ENCODE measurements at regions not wholly inside any gene's neighbourhood (a gene's known extent, or its start where the extent isn't known, plus 50 kb on each side); places are given as distances from the start of the nearest gene placed in this dataset.
"Not testable (repeated sequence)": the region's sequence is repeated elsewhere in the genome, so short reads cannot be mapped to it uniquely, and the experiment has no call there.

DNA sequence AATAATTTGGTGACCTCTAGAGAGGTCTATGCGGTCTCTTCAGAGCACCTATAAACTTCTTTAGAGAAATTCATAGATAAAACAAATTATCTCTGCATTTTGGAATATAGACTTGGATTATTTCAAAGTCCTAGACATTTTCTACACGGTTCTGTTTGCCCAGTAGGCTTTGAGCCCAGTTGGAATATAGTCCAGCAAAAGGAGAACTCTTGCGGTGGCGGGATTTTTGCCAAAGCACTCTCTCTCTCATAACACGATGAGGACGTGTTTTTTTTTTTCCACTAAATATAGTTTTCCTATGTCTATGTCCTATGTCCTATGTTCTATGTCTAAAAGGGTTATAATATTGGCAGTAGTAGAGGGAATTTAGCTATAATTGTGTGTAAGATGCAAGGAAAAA is 164.9 kb upstream of the AGR3 start:
- Histone ChIP-seq H3K27ac (ENCODE audit: low read depth, low read length) (no peak overlapping the region), H3K4me3 (ENCODE audit: insufficient read depth, low read depth, low read length) (no peak overlapping the region), H3K9me3 (ENCODE audit: insufficient read depth, low read depth, low read length) (no peaks in the 10 kb centered on the region), H3K27me3 (ENCODE audit: insufficient read depth, low read length) (no peaks in the 10 kb centered on the region), H3K79me2 (ENCODE audit: insufficient read depth, low read length) (no peaks in the 10 kb centered on the region), H3K36me3 (ENCODE audit: insufficient read depth, low read length) (no peaks in the 10 kb centered on the region), H4K20me1 (ENCODE audit: insufficient read depth, low read length) (no peaks in the 10 kb centered on the region), H3K4me2 (ENCODE audit: low read length) (no peak overlapping the region), H3K9ac (ENCODE audit: low read length) (no peak overlapping the region), H3K4me1 (ENCODE audit: insufficient read depth, low read length) (peaks cover 8% of the 10 kb centered on the region), H2AFZ (ENCODE audit: low read depth, low read length) (no peak overlapping the region)
- peaks cover 5% of the 10 kb centered on the region for H3K4me1 Mint-ChIP-seq (ENCODE audit: low read depth, unreplicated experiment)
- H3K27me3 Mint-ChIP-seq (ENCODE audit: low read depth, unreplicated experiment) = no peaks in the 10 kb centered on the region
- H3K27ac Mint-ChIP-seq (ENCODE audit: unreplicated experiment) = no peak overlapping the region
- DNase-seq (ENCODE audit: low read depth) (no peak), FAIRE-seq (no peak)
- H3K4me3 Mint-ChIP-seq (ENCODE audit: unreplicated experiment) = no peak overlapping the region
- peaks cover under 1% of the 10 kb centered on the region for H3K9me3 Mint-ChIP-seq (ENCODE audit: unreplicated experiment)
- H3K36me3 Mint-ChIP-seq (ENCODE audit: low read depth, unreplicated experiment) = peaks cover 2% of the 10 kb centered on the region
- TF ChIP-seq EZH2 (IDR thresholded peaks at IDR 0.05; ENCODE audit: insufficient read depth, low read length) (no peak), CTCF (IDR thresholded peaks at IDR 0.05; ENCODE audit: insufficient read depth, low read depth, low read length) (no peak)

DNA sequence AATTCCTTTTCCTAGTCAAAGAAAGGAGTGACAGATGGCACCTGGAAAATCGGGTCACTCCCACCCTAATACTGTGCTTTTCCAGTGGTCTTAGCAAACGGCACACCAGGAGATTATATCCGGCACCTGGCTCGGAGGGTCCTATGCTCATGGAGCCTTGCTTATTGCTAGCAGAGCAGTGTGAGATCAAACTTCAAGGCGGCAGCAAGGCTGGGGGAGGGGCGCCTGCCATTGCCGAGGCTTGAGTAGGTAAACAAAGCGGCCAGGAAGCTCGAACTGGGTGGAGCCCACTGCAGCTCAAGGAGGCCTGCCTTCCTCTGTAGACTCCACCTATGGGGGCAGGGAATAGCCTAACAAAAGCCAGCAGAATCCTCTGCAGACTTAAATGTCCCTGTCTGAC is 171.4 kb upstream of the AGR3 start:
- H3K9me3 ChIP-seq (ENCODE audit: insufficient read depth, low read depth, low read length); H3K36me3 Mint-ChIP-seq (ENCODE audit: low read depth, unreplicated experiment); H3K36me3 ChIP-seq (ENCODE audit: insufficient read depth, low read length); H3K4me2 ChIP-seq (ENCODE audit: low read length); FAIRE-seq; H3K27ac ChIP-seq (ENCODE audit: low read depth, low read length); H3K4me1 Mint-ChIP-seq (ENCODE audit: low read depth, unreplicated experiment); H3K4me3 Mint-ChIP-seq (ENCODE audit: unreplicated experiment); H3K27ac Mint-ChIP-seq (ENCODE audit: unreplicated experiment); H3K9ac ChIP-seq (ENCODE audit: low read length); H2AFZ ChIP-seq (ENCODE audit: low read depth, low read length); H4K20me1 ChIP-seq (ENCODE audit: insufficient read depth, low read length); H3K79me2 ChIP-seq (ENCODE audit: insufficient read depth, low read length); H3K4me1 ChIP-seq (ENCODE audit: insufficient read depth, low read length); H3K27me3 ChIP-seq (ENCODE audit: insufficient read depth, low read length); DNase-seq (ENCODE audit: low read depth); H3K4me3 ChIP-seq (ENCODE audit: insufficient read depth, low read depth, low read length); H3K27me3 Mint-ChIP-seq (ENCODE audit: low read depth, unreplicated experiment): not testable (repeated sequence)
- H3K9me3 Mint-ChIP-seq (ENCODE audit: unreplicated experiment) = peaks cover 12% of the 10 kb centered on the region

DNA sequence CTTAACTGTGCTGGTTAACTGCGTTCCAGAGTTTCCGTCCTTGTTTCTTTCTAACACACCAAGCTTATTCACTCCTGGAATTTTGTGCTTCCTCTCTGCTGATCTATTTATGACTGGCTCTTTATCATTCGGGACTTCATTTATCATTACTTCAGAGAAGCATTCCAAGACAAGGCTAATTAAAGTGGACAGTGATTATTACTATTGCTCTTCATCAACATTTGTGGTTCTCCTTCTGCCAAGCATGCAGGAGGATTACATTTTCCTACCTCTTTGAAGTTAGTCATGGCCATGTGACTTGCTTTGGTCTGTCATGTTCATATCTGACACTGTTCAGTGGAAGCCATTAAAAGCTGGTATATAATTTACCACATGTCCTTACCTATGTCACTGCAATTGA is 172.4 kb upstream of the AGR3 start:
- H3K27ac Mint-ChIP-seq (ENCODE audit: unreplicated experiment) = no peak overlapping the region
- H3K36me3 Mint-ChIP-seq (ENCODE audit: low read depth, unreplicated experiment) = no peaks in the 10 kb centered on the region
- no peaks in the 10 kb centered on the region for H3K4me1 Mint-ChIP-seq (ENCODE audit: low read depth, unreplicated experiment)
- peaks cover 12% of the 10 kb centered on the region for H3K9me3 Mint-ChIP-seq (ENCODE audit: unreplicated experiment)
- H3K27me3 Mint-ChIP-seq (ENCODE audit: low read depth, unreplicated experiment) = no peaks in the 10 kb centered on the region
- Histone ChIP-seq H3K27me3 (ENCODE audit: insufficient read depth, low read length) (no peaks in the 10 kb centered on the region), H3K79me2 (ENCODE audit: insufficient read depth, low read length) (no peaks in the 10 kb centered on the region), H3K36me3 (ENCODE audit: insufficient read depth, low read length) (no peaks in the 10 kb centered on the region), H3K4me1 (ENCODE audit: insufficient read depth, low read length) (no peaks in the 10 kb centered on the region), H3K4me3 (ENCODE audit: insufficient read depth, low read depth, low read length) (no peak overlapping the region), H3K4me2 (ENCODE audit: low read length) (no peak overlapping the region), H4K20me1 (ENCODE audit: insufficient read depth, low read length) (no peaks in the 10 kb centered on the region), H3K9ac (ENCODE audit: low read length) (no peak overlapping the region), H2AFZ (ENCODE audit: low read depth, low read length) (no peak overlapping the region), H3K27ac (ENCODE audit: low read depth, low read length) (no peak overlapping the region), H3K9me3 (ENCODE audit: insufficient read depth, low read depth, low read length) (no peaks in the 10 kb centered on the region)
- DNase-seq (ENCODE audit: low read depth) (peak; percentile 46), FAIRE-seq (no peak)
- no peak overlapping the region for H3K4me3 Mint-ChIP-seq (ENCODE audit: unreplicated experiment)
- TF ChIP-seq CTCF (IDR thresholded peaks at IDR 0.05; ENCODE audit: insufficient read depth, low read depth, low read length) (no peak), EZH2 (IDR thresholded peaks at IDR 0.05; ENCODE audit: insufficient read depth, low read length) (no peak)
